Heart right ventricle (tissue), 16 donors: ENCODE measurements at regions not wholly inside any gene's neighbourhood (a gene's known extent, or its start where the extent isn't known, plus 50 kb on each side); places are given as distances from the start of the nearest gene placed in this dataset.

ENCODE experiments used
- ATAC-seq, 8 donors: fragments of 200-7000 bp; cut with Tn5 transposase; one replicate each; pipeline ENCODE4 v1.9.1; 2020; ENCODE audit warnings: mild to moderate bottlenecking in 8 of 8, moderate library complexity in 8 of 8, moderate number of reproducible peaks in 1 of 8
- DNase-seq, 2 donors: peaks; one replicate each; pipeline ENCODE4 v3.0.0-alpha.2; 2020
- H3K27ac ChIP-seq, 10 donors: fragments of 200-600 bp; sonication (generic) in 2 of 10; one replicate each; pipeline versions ENCODE4 v1.5.0 to v1.8.0; 2020 to 2022; ENCODE audit warnings: mild to moderate bottlenecking in 3 of 10
- H3K27me3 ChIP-seq, 7 donors: fragments of 200-600 bp; one replicate each; pipeline ENCODE4 v1.8.0; 2021 to 2022; ENCODE audit warnings: mild to moderate bottlenecking in 2 of 7
- H3K36me3 ChIP-seq, 9 donors: fragments of 200-600 bp; sonication (generic) in 1 of 9; one replicate each; pipeline versions ENCODE4 v1.5.0 to v1.8.0; 2020 to 2022; ENCODE audit warnings: mild to moderate bottlenecking in 2 of 9
- H3K4me1 ChIP-seq, 9 donors: fragments of 200-600 bp; sonication (generic) in 1 of 9; one replicate each; pipeline versions ENCODE4 v1.5.0 to v1.8.0; 2020 to 2022; ENCODE audit warnings: mild to moderate bottlenecking in 4 of 9
- H3K4me3 ChIP-seq, 10 donors: fragments of 200-600 bp; sonication (generic) in 2 of 10; one replicate each; pipeline versions ENCODE4 v1.5.0 to v1.8.0; 2020 to 2022; ENCODE audit warnings: mild to moderate bottlenecking in 7 of 10, moderate library complexity in 2 of 10
- H3K9me3 ChIP-seq, 11 donors: fragments of 200-600 bp in 10 of 11; sonication (generic) in 2 of 11; one replicate each; pipeline versions ENCODE4 v1.5.0 to v1.8.0; 2013 to 2022; ENCODE audit warnings: mild to moderate bottlenecking in 2 of 11, control low read depth in 1 of 11, moderate library complexity in 1 of 11
- CTCF ChIP-seq, 9 donors: fragments of 200-600 bp; sonication (generic) in 2 of 9; IDR thresholded peaks; one replicate each; pipeline versions ENCODE4 v1.5.0 to v1.8.0; 2021 to 2022; ENCODE audit warnings: antibody characterized with exemption in 9 of 9, mild to moderate bottlenecking in 5 of 9, moderate library complexity in 1 of 9
- WGBS, 2 donors: extraction: QIAGEN DNeasy Blood & Tissue Kit; methylation state at CpG; one replicate each; pipeline ENCODE4 v1.1.7; 2013; ENCODE audit warnings: inconsistent platforms in 1 of 2; 5-methylcytosine and 5-hydroxymethylcytosine counted together
- intact Hi-C, 10 donors: fragments of 100-400 bp; cut with DNase I; formaldehyde crosslinking; loops; one replicate each; pipeline versions ENCODE4 v1.11.1 to v1.14.2; 2022
- donor health status: Arrhythmogenic right ventricular cardiomyopathy.
- donor health status: ischemic (EF 13 %, LVEDD 7.1; RV severe dilation, severe dysfunction).
- donor health status: healthy with polysubstance abuse.
- donor health status: DM: no; HTN: yes; CAD: no.
- donor health status: DM: no; HTN: no; CAD: no.
- donor health status: ischemic (EF 25% LVEDD 6.9; RV normal size, moderate dysfunction).
- donor health status: ischemic (EF 25% LVEDD 5.7; RV mildly dilated, moderate dysfunction).
- donor health status: healthy.
- donor health status: DM: yes; HTN: yes; CAD: no.
- donor health status: Ischemic cardiomyopathy.
- donor health status: ischemic (EF 35%, LVEDD 5.7; RV mildly dilated, moderate dysfunction).
- donor health status: nonischemic (EF 11% LVEDD 7.7; RV severe dilation, severe dysfunction).
- donor health status: DM: yes; HTN: yes; CAD: no.
- donor health status: PGD.
- donor health status: ischemic (EF 29% LVEDD 5.4; RV normal size, mild dysfunction).
- donor health status: nonischemic (EF 23%, LVEDD 6.1; RV moderate dilation, normal function).

- Histone ChIP-seq H3K9me3 (no peaks in the 10 kb centered on the region), H3K4me1 (no peaks in the 10 kb centered on the region), H3K27me3 (no peaks in the 10 kb centered on the region), H3K4me3 (no peak overlapping the region), H3K36me3 (no peaks in the 10 kb centered on the region), H3K27ac (no peak overlapping the region)
- intact Hi-C loops, result no loop called here
- no peak for ATAC-seq
- TF ChIP-seq CTCF (IDR thresholded peaks at IDR 0.05), result no peak
- DNase-seq, result no peak
- WGBS, 2 donors, result 94 to 98% methylated on average over 1 of the region's 1 CpG
These were observed 395.0 kb upstream of the OPRM1 start for GRCh38 chr6:153644000-153644399.

- DNase-seq (no peak), ATAC-seq (no peak)
- H3K27ac ChIP-seq, result no peak overlapping the region
- no peaks in the 10 kb centered on the region for H3K4me1 ChIP-seq
- H3K36me3 ChIP-seq, result no peaks in the 10 kb centered on the region
- no peaks in the 10 kb centered on the region for H3K27me3 ChIP-seq
- no peak for TF ChIP-seq CTCF (IDR thresholded peaks at IDR 0.05)
- H3K9me3 ChIP-seq, result peaks cover 0 to 9% (median 0%) of the 10 kb centered on the region in 11 donors
- H3K4me3 ChIP-seq, result no peak overlapping the region
- intact Hi-C loops, result no loop called here
These were observed 404.6 kb upstream of the OPRM1 start for GRCh38 chr6:153634416-153634815.

GRCh38 chr6:153625089-153625488 is 414.0 kb upstream of the OPRM1 start:
- Histone ChIP-seq H3K36me3 (no peaks in the 10 kb centered on the region), H3K4me1 (peaks cover 0 to 9% (median 0%) of the 10 kb centered on the region in 9 donors), H3K27ac (no peak overlapping the region), H3K9me3 (peaks cover 0 to 18% (median 0%) of the 10 kb centered on the region in 11 donors), H3K27me3 (no peaks in the 10 kb centered on the region), H3K4me3 (no peak overlapping the region)
- ATAC-seq, result peak in 2 of 8 donors; percentile 7 to 30
- intact Hi-C loops, result no loop called here
- DNase-seq, result peak in 1 of 2 donors; percentile 56
- no peak for TF ChIP-seq CTCF (IDR thresholded peaks at IDR 0.05)
- WGBS, 2 donors, result 28 to 30% methylated on average over 3 of the region's 3 CpGs

- no peak for TF ChIP-seq CTCF (IDR thresholded peaks at IDR 0.05)
- H3K9me3 ChIP-seq, result peaks cover 0 to 18% (median 0%) of the 10 kb centered on the region in 11 donors
- whole genome bisulfite sequencing, 2 donors, result 68 to 69% methylated on average over 1 of the region's 1 CpG
- H3K4me3 ChIP-seq, result no peak overlapping the region
- ATAC-seq (no peak), DNase-seq (no peak)
- H3K27me3 ChIP-seq, result no peaks in the 10 kb centered on the region
- peaks cover 0 to 12% (median under 1%) of the 10 kb centered on the region in 9 donors for H3K4me1 ChIP-seq
- no peak overlapping the region for H3K27ac ChIP-seq
- intact Hi-C loops, result no loop called here
- H3K36me3 ChIP-seq, result no peaks in the 10 kb centered on the region
These were observed 414.5 kb upstream of the OPRM1 start for GRCh38 chr6:153624528-153624927.
